HCT116 (cell line): ENCODE measurements at regions not wholly inside any gene's neighbourhood (a gene's known extent, or its start where the extent isn't known, plus 50 kb on each side); places are given as distances from the start of the nearest gene placed in this dataset.

Experiments used
- CEBPB ChIP-seq: IDR thresholded peaks from 2 replicates; pipeline ENCODE4 v1.6.1; 2012; ENCODE audit warnings: low read depth
- CTCF ChIP-seq, 3 experiments: fragments of 200-600 bp in 1 of 3; sonication (generic) in 1 of 3; IDR thresholded peaks in 2 of 3; conservative IDR thresholded peaks in 1 of 3; 2 replicates each; pipeline ENCODE4 v1.5.1; 2012 to 2017; ENCODE audit warnings: low read depth in 2 of 3, low read length in 2 of 3, antibody characterized with exemption in 1 of 3, borderline replicate concordance in 1 of 3, control low read depth in 1 of 3, mild to moderate bottlenecking in 1 of 3, mixed read lengths in 1 of 3, mixed run types in 1 of 3, moderate library complexity in 1 of 3; ENCODE audit not compliant: insufficient read depth in 1 of 3
- EGR1 ChIP-seq: IDR thresholded peaks from 2 replicates; pipeline ENCODE4 v1.6.1; 2012; ENCODE audit warnings: low read depth
- EZH2 ChIP-seq: fragments of 200-600 bp; sonication (generic); IDR thresholded peaks from 2 replicates; pipeline ENCODE4 v1.6.1; 2017; ENCODE audit warnings: antibody characterized with exemption, mixed run types
- EZH2phosphoT487 ChIP-seq: fragments of 200-600 bp; IDR thresholded peaks from 2 replicates; pipeline ENCODE4 v1.6.1; 2018; ENCODE audit warnings: antibody characterized with exemption, borderline replicate concordance
- POLR2A ChIP-seq: IDR thresholded peaks from 2 replicates; pipeline ENCODE4 v1.7.0; 2011; ENCODE audit warnings: borderline replicate concordance; ENCODE audit not compliant: insufficient read depth, insufficient read length; ENCODE audit errors: extremely low read depth
- POLR2AphosphoS5 ChIP-seq: IDR thresholded peaks from 2 replicates; pipeline ENCODE4 v1.6.1; 2011; ENCODE audit warnings: mild to moderate bottlenecking, low read depth, low read length, moderate library complexity
- SIN3A ChIP-seq: IDR thresholded peaks from 2 replicates; pipeline ENCODE4 v1.6.1; 2012; ENCODE audit warnings: low read depth
- SRF ChIP-seq: IDR thresholded peaks from 2 replicates; pipeline ENCODE4 v1.6.1; 2012; ENCODE audit warnings: low read depth
- YY1 ChIP-seq: IDR thresholded peaks from 2 replicates; pipeline ENCODE4 v1.6.1; 2011; ENCODE audit warnings: low read length, low read depth, moderate library complexity, mild to moderate bottlenecking; ENCODE audit not compliant: insufficient replicate concordance; ENCODE audit errors: extremely low read depth
- ZBTB33 ChIP-seq: IDR thresholded peaks from 2 replicates; pipeline ENCODE4 v1.6.1; 2011; ENCODE audit warnings: mild to moderate bottlenecking, low read length, moderate library complexity; ENCODE audit not compliant: insufficient replicate concordance; ENCODE audit errors: extremely low read depth
- ZNF274 ChIP-seq: fragments of 200-500 bp; sonication (Bioruptor generic); IDR thresholded peaks from 2 replicates; pipeline ENCODE4 v1.6.1; 2014; ENCODE audit warnings: mild to moderate bottlenecking, low read depth, low read length, inconsistent platforms
- TF ChIP-seq, protein P1 (sequence below): IDR thresholded peaks from 2 replicates; pipeline ENCODE4 v1.6.1; 2012

DNA sequence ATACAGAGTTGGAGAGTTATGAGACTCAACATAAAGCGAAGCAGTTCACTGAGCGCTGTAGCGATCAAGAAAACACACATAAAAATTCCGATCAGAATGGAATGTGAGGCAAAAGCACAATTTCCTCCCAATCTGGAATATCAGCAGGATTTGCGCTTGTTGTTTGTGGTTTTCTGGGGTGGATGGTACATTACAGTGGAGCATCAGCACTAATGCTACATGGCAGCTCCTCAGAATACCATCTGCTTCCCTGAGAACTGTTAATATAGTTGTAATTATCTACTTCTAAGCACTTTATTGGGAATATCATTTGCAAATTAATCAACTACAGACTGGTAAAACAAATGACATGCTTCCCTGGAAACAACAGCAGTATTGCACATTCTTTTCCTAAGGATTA lies 324.1 kb upstream of the PPARGC1A start:
- TF ChIP-seq ZNF274 (no peak), CTCF (IDR thresholded peaks at IDR 0.05 in 2 of 3, conservative IDR thresholded peaks at IDR 0.05 in 1 of 3; ENCODE audit: borderline replicate concordance in 1 of 3, insufficient read depth in 1 of 3, low read depth in 2 of 3, low read length in 2 of 3) (no peak), POLR2AphosphoS5 (no peak), EGR1 (no peak), EZH2 (no peak), CEBPB (no peak), SRF (no peak), YY1 (no peak), POLR2A (no peak), EZH2phosphoT487 (no peak), ZBTB33 (no peak), SIN3A (no peak)
- TF ChIP-seq, protein P1, sequence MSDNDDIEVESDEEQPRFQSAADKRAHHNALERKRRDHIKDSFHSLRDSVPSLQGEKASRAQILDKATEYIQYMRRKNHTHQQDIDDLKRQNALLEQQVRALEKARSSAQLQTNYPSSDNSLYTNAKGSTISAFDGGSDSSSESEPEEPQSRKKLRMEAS = no peak
